Smooth muscle cell (in vitro differentiated cells): ENCODE measurements at regions not wholly inside any gene's neighbourhood (a gene's known extent, or its start where the extent isn't known, plus 50 kb on each side); places are given as distances from the start of the nearest gene placed in this dataset.

Experiments
- DNase-seq: peaks from one replicate; lab custom pipeline; 2025; ENCODE audit not compliant: unreplicated experiment; lab: John Stamatoyannopoulos, UW
- H2AFZ ChIP-seq: fragments of 200-600 bp; sonication (generic); 2 replicates; pipeline ENCODE4 v1.6.0; 2016; ENCODE audit warnings: antibody characterized with exemption, low read depth, mild to moderate bottlenecking
- H3F3A ChIP-seq: fragments of 200-600 bp; sonication (generic); 2 replicates; pipeline ENCODE4 v1.6.0; 2017; ENCODE audit warnings: antibody characterized with exemption, low read depth
- H3K27ac ChIP-seq: fragments of 200-600 bp; sonication (generic); 2 replicates; pipeline ENCODE4 v1.5.1; 2016; ENCODE audit warnings: low read depth, mild to moderate bottlenecking
- H3K27me3 ChIP-seq: fragments of 200-600 bp; sonication (generic); 2 replicates; pipeline ENCODE4 v1.6.1; 2016; ENCODE audit warnings: low read depth, mild to moderate bottlenecking
- H3K36me3 ChIP-seq: fragments of 200-600 bp; sonication (generic); 2 replicates; pipeline ENCODE4 v1.5.1; 2016; ENCODE audit warnings: low read depth
- H3K4me1 ChIP-seq: fragments of 200-600 bp; sonication (generic); 2 replicates; pipeline ENCODE4 v1.5.1; 2016; ENCODE audit warnings: low read depth
- H3K4me2 ChIP-seq: fragments of 200-600 bp; sonication (generic); 2 replicates; pipeline ENCODE4 v1.6.0; 2016; ENCODE audit warnings: mild to moderate bottlenecking
- H3K4me3 ChIP-seq: fragments of 200-600 bp; sonication (generic); 2 replicates; pipeline ENCODE4 v1.5.1; 2016; ENCODE audit warnings: mild to moderate bottlenecking
- H3K79me2 ChIP-seq: fragments of 200-600 bp; sonication (generic); 2 replicates; pipeline ENCODE4 v1.6.0; 2016; ENCODE audit warnings: low read depth, mild to moderate bottlenecking
- H3K9ac ChIP-seq: fragments of 200-600 bp; sonication (generic); 2 replicates; pipeline ENCODE4 v1.6.0; 2016; ENCODE audit warnings: low read depth
- H3K9me3 ChIP-seq: fragments of 200-600 bp; sonication (generic); replicated peaks from 2 replicates; pipeline ENCODE4 v1.5.1; 2016; ENCODE audit warnings: low read depth
- H4K20me1 ChIP-seq: fragments of 200-600 bp; sonication (generic); 2 replicates; pipeline ENCODE4 v1.6.0; 2016; ENCODE audit warnings: low read depth
- WGBS: methylation state at CpG from one replicate; pipeline ENCODE4 v1.1.7; 2016; ENCODE audit warnings: low lambda C conversion rate; 5-methylcytosine and 5-hydroxymethylcytosine counted together
- TF ChIP-seq, protein P1 (sequence below): fragments of 200-600 bp; sonication (generic); IDR thresholded peaks from 2 replicates; pipeline ENCODE4 v1.5.1; 2017; ENCODE audit warnings: borderline replicate concordance, mild to moderate bottlenecking, antibody characterized with exemption; ENCODE audit not compliant: insufficient read depth, poor library complexity, severe bottlenecking

DNA sequence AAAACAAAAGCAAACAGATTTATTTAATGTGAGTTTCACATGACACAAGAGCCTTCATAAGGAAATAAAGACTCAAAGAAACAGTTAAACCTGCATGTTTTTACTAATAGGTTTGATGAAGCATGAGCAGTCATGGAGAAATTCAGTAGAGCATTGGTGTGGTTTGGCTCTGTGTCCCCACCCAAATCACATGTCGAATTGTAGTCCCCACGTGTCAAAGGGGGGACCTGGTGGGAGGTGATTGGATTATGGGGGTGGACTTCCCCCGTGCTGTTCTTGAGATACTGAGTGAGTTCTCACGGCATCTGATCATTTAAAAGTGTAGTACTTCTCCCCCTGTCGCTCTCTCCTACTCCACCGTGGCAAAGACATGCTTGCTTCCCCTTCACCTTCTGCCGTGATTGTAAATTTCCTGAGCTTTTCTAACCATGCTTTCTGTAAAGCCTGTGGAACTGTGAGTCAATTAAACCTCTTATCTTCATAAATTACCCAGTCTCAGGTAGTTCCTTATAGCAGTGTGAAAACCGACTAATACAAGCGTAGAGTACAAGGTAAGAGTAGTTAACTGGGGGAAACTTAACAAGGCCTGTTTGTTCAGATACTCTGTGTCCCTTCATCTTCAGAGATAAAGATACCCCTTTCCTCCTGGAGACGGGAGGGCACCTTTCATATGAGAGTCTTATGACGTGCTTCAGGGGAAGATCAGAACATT, 354.8 kb downstream of the SIPA1L2 start:
- Histone ChIP-seq H3K9ac (no peak overlapping the region), H3F3A (peaks cover 22% of the 10 kb centered on the region), H3K36me3 (no peaks in the 10 kb centered on the region), H3K27me3 (no peaks in the 10 kb centered on the region), H4K20me1 (no peaks in the 10 kb centered on the region), H3K4me1 (peaks cover 26% of the 10 kb centered on the region), H2AFZ (no peak overlapping the region), H3K9me3 (no peaks in the 10 kb centered on the region), H3K79me2 (no peaks in the 10 kb centered on the region), H3K27ac (no peak overlapping the region), H3K4me3 (no peak overlapping the region), H3K4me2 (no peak overlapping the region)
- TF ChIP-seq, protein P1, sequence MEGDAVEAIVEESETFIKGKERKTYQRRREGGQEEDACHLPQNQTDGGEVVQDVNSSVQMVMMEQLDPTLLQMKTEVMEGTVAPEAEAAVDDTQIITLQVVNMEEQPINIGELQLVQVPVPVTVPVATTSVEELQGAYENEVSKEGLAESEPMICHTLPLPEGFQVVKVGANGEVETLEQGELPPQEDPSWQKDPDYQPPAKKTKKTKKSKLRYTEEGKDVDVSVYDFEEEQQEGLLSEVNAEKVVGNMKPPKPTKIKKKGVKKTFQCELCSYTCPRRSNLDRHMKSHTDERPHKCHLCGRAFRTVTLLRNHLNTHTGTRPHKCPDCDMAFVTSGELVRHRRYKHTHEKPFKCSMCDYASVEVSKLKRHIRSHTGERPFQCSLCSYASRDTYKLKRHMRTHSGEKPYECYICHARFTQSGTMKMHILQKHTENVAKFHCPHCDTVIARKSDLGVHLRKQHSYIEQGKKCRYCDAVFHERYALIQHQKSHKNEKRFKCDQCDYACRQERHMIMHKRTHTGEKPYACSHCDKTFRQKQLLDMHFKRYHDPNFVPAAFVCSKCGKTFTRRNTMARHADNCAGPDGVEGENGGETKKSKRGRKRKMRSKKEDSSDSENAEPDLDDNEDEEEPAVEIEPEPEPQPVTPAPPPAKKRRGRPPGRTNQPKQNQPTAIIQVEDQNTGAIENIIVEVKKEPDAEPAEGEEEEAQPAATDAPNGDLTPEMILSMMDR = no peak
- WGBS = 93% methylated on average over 11 of the region's 11 CpGs
- no peak for DNase-seq

DNA sequence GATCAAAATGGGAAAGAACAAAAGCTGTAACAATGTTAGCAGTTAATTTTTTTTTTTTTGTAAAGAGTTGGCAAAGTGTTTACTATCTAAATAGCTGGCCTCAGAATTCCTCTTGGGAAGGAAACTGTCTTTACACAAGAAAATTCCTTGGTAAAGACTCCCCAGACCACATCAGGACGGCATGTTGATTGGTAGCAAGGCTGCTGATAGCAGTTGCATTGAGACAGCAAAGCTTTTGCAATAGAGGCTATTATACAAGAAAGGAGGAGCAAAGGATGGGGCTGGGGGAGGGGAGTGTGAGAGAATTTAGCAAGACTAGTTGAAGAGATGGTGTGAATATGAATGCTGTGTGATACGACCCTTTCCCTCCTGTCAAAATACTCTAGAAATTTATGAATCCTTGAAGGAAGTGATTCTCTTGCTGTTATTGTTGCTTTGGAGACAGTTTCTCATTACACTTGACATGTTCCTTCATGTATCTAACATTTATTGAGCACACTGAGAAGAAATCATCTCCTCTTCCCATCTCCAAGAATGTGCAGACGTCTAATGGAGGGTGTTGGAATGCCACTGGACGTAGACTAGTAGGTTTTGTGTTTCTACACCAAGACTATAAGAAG, 355.6 kb downstream of the SIPA1L2 start:
- no peak for DNase-seq
- Histone ChIP-seq H3K27me3 (no peaks in the 10 kb centered on the region), H2AFZ (no peak overlapping the region), H3K4me2 (peak overlapping the region; percentile 73), H3K9me3 (no peaks in the 10 kb centered on the region), H3F3A (peaks cover 22% of the 10 kb centered on the region), H3K4me1 (peaks cover 20% of the 10 kb centered on the region), H3K4me3 (no peak overlapping the region), H3K27ac (peak overlapping the region; percentile 26), H4K20me1 (no peaks in the 10 kb centered on the region), H3K79me2 (no peaks in the 10 kb centered on the region), H3K36me3 (no peaks in the 10 kb centered on the region), H3K9ac (no peak overlapping the region)
- WGBS = 49% methylated on average over 4 of the region's 4 CpGs
- TF ChIP-seq, protein P1 = no peak

DNA sequence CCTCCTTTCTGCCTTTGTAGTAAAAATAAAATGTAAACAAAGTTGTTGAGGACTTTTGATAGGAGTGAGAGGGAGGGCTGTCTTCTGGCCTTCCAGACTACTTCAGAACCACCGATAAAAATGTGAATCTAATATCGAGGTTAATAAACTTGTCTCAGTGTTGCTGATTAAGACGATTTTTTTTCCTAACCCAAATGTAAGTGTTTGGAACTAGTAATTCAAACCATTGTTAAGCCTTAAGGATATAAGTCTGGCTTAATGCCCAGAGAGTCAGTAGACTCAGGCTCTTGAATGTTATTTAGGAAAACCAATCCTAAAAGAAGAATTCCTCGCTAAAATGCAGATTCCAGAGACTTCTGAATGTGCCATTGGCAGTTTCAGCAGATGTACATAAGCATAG, 356.9 kb downstream of the SIPA1L2 start:
- 42% methylated on average over 4 of the region's 4 CpGs for WGBS
- H3K9ac ChIP-seq = no peak overlapping the region
- H3K36me3 ChIP-seq = no peaks in the 10 kb centered on the region
- H2AFZ ChIP-seq = no peak overlapping the region
- no peak overlapping the region for H3K4me3 ChIP-seq
- peak overlapping the region; percentile 26 for H3K27ac ChIP-seq
- H3K27me3 ChIP-seq = no peaks in the 10 kb centered on the region
- H3K4me1 ChIP-seq = peaks cover 9% of the 10 kb centered on the region
- no peaks in the 10 kb centered on the region for H3K79me2 ChIP-seq
- H4K20me1 ChIP-seq = no peaks in the 10 kb centered on the region
- H3K9me3 ChIP-seq = no peaks in the 10 kb centered on the region
- H3F3A ChIP-seq = peaks cover 22% of the 10 kb centered on the region
- peak overlapping the region; percentile 73 for H3K4me2 ChIP-seq
- DNase-seq = no peak
- TF ChIP-seq, protein P1 = no peak
